HG02610 (cell line): ENCODE measurements at regions not wholly inside any gene's neighbourhood (a gene's known extent, or its start where the extent isn't known, plus 50 kb on each side); places are given as distances from the start of the nearest gene placed in this dataset.
"Not testable (repeated sequence)": the region's sequence is repeated elsewhere in the genome, so short reads cannot be mapped to it uniquely, and the experiment has no call there.

Experiments used
- ATAC-seq: cut with Tn5 transposase; IDR thresholded peaks from one replicate; pipeline ENCODE4 v1.9.1; 2021; ENCODE audit warnings: mild to moderate bottlenecking, moderate library complexity; ENCODE audit not compliant: unreplicated experiment

- no peak for ATAC-seq
Measured at GRCh38 chr3:71994906-71995305, 210.0 kb upstream of the PROK2 start.

- no peak for ATAC-seq
Measured at GRCh38 chr3:71994203-71994602, 209.3 kb upstream of the PROK2 start.

- no peak for ATAC-seq
Measured at GRCh38 chr3:71991681-71992080, 206.7 kb upstream of the PROK2 start.

- no peak for ATAC-seq
Measured at GRCh38 chr3:71991046-71991445, 206.1 kb upstream of the PROK2 start.

GRCh38 chr3:71990545-71990944 is 205.6 kb upstream of the PROK2 start:
- no peak for ATAC-seq

- no peak for ATAC-seq
Measured at GRCh38 chr3:71989165-71989564, 204.2 kb upstream of the PROK2 start.

GRCh38 chr3:71987828-71988227 is 202.9 kb upstream of the PROK2 start:
- ATAC-seq, result no peak

- ATAC-seq, result no peak
Measured at GRCh38 chr3:71987089-71987735, 202.3 kb upstream of the PROK2 start.

- no peak for ATAC-seq
Measured at GRCh38 chr3:71986606-71987005, 201.7 kb upstream of the PROK2 start.

- ATAC-seq, result peak; percentile 91
Measured at GRCh38 chr3:71984843-71985613, 200.1 kb upstream of the PROK2 start.

- ATAC-seq, result no peak
Measured at GRCh38 chr3:71983694-71984093, 198.7 kb upstream of the PROK2 start.

- not testable (repeated sequence) for ATAC-seq
Measured at GRCh38 chr3:71982506-71983258, 197.7 kb upstream of the PROK2 start.

GRCh38 chr3:71979175-71979574 is 194.2 kb upstream of the PROK2 start:
- ATAC-seq, result no peak

GRCh38 chr3:71978150-71978721 is 193.3 kb upstream of the PROK2 start:
- peak; percentile 95 for ATAC-seq

GRCh38 chr3:71977525-71977924 is 192.6 kb upstream of the PROK2 start:
- no peak for ATAC-seq

GRCh38 chr3:71975573-71975972 is 190.6 kb upstream of the PROK2 start:
- ATAC-seq, result no peak

- ATAC-seq, result no peak
Measured at GRCh38 chr3:71974786-71975185, 189.8 kb upstream of the PROK2 start.

- no peak for ATAC-seq
Measured at GRCh38 chr3:71973274-71974030, 188.5 kb upstream of the PROK2 start.

- no peak for ATAC-seq
Measured at GRCh38 chr3:71972031-71972430, 187.1 kb upstream of the PROK2 start.

- no peak for ATAC-seq
Measured at GRCh38 chr3:71968544-71968943, 183.6 kb upstream of the PROK2 start.

GRCh38 chr3:71966185-71966584 is 181.2 kb upstream of the PROK2 start:
- ATAC-seq, result no peak
